CD4-positive, alpha-beta T cell treated with Interleukin-1 beta for 1 hour (primary cell): ENCODE measurements at regions not wholly inside any gene's neighbourhood (a gene's known extent, or its start where the extent isn't known, plus 50 kb on each side); places are given as distances from the start of the nearest gene placed in this dataset.
"Not testable (repeated sequence)": the region's sequence is repeated elsewhere in the genome, so short reads cannot be mapped to it uniquely, and the experiment has no call there.

Source experiments
- DNase-seq, 2 donors: peaks; one replicate each; pipeline ENCODE4 v3.0.0-alpha.2; 2020 to 2022

DNA sequence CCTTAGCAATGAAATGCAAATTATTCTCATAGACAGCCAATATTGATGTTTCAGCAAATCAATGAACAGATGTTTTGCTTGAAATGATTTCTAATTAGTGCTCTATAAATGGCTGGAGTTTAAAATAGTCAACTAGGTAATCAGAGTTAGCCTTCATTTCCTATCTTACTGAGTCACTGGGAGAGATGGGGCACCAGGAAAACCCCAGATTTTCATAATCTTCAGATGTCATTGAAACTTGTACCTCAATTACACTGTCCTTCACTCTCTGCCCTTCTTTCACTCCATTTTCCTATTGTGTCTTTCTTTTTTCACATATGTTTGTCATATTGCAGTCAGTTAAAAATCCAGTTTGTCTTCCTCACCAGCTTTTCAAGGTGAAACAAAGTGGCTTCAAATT is 92.7 kb downstream of the C12orf75 start:
- no peak for DNase-seq

DNA sequence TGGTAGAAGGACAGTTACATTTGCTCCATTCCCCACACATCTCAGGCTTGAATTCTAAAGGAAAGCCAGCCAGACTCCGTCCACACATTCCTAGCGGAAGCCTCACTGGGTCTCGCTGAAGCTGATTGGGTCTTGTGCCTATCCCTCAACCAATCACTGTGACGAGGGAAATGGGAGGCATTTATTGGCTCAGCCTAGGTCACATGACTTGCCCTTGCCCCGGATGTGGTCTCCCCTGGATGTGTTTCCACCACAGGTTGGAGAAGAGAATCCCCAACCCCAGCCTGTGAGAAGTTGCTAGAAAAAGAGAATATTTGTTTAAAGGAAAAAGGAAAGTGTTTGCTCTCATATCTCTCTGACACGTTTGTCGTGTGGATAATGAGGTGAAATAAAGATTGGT is 93.4 kb downstream of the C12orf75 start:
- no peak for DNase-seq

DNA sequence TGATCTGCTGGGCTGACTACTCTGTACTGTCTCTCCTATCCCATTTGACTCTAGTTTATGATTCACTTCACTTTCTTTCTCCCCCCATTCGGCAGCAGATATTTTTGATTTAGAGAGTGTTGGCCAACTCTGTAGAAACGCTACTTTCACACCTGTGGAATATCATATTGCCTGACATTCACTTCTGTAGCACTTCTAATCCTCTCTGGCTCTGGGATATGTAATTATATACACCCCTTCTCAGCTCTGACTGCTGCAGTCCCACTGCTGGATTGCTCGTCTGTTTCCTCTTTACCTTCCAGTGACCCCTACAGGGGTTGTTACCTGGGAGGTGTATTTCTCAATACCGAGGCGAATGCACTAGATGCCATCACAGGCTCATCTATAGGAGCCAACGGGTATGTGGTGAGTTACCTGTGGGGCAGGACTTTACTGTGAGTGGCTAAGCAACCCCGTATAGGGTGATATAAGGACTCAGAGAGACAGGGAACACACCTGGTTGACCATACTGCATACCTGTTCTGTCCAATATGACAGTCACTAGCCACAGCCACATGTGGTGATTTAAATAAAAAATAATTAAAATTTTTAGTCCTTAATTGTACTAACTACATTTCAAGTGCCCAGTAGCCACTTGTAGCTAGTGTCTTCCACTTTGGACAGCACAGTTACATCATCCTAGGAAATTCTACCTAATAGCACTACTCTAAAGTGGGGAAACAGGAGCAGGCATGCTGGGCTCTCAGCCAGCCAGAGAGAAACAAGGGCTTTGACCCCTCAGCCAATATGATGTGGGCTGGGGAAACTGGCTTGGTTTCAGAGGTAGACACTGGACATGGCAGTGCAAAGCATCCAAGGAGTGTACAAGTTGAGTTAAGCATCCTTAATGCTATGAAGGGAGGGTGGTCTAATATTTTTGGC is 95.0 kb downstream of the C12orf75 start:
- DNase-seq, result no peak

DNA sequence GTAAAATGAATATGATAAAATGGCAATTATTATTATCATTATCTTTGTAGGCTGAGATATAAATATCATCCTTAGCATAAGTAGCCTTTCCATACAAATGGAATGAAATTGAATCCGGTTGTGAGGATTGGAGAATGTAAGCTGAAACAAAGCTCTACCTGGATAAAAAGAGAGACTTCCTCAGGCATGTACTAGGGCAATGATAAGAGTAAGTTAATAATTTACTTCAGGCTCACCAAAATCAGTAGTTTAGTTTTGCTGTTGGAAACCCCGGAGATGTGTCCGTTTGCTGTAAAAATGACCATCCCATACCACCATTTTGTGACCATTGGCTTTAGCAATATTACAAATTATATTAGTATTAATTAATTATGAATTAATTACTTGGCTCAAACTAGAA is 96.3 kb downstream of the C12orf75 start:
- DNase-seq, result no peak

DNA sequence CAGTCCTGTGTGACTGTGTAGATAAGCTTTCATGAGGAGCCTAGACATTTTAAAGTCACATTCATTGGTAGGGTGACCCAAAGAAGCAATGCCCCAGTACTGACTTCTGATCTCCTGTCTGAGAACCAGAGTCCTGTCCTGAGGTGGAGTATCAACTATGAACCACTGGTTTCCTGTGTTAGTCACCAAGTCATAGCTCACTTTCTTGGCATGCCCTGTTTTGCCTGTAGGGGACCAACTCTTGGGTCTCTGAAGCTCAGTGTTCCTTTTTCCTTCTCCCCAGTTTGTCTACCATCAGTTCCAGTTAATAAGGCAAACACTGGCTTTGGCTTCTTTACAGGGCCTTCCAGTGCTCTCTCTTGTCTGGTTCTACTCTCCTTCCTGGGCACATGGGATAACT is 97.4 kb downstream of the C12orf75 start:
- DNase-seq, result no peak

DNA sequence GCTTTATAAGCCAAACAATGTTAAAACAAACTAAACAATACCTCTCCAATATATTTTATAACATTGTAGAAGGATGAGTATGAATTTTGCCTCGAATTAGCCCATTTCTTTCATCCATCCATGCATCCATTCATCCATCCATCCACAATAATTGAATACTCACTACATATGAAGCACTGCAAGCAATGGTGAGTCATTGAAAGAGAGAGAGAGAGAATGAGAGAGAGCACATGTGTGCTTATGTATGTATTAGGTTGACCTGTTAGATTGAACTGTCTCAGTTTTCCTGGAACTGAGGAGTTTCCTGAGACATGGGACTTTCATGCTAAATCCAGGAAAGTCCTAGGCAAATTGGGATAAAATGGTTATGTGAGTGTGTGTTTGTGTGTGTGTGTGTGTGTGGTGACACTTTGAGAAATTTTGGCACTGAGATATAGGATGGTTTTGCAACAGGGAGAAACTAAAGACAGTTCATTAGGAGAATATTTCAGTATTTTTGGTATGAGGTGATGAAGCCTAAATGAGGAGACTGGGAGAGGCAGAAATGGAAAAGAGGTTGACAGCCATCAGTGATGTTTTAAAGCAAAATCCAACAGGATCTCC is 98.4 kb downstream of the C12orf75 start:
- no peak for DNase-seq

DNA sequence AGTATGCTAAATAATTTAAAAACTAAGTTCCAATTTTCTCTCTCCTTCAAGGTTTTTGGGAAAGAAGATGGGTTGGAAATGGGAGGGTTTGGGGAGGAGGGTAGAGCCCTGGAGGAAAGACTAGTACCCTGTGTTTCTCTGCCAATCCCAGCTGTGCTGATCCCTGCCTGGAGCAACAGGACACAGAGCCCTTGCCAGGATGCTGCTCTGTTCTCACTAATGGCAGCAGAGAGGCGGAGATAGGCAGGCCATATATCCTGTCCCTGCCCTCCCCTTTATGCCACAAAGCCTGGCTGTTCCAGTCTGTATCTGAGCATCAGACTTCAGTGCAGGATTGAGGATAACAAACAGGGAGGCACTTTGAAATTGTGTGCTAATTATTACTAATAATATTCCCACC is 99.0 kb downstream of the C12orf75 start:
- no peak for DNase-seq

DNA sequence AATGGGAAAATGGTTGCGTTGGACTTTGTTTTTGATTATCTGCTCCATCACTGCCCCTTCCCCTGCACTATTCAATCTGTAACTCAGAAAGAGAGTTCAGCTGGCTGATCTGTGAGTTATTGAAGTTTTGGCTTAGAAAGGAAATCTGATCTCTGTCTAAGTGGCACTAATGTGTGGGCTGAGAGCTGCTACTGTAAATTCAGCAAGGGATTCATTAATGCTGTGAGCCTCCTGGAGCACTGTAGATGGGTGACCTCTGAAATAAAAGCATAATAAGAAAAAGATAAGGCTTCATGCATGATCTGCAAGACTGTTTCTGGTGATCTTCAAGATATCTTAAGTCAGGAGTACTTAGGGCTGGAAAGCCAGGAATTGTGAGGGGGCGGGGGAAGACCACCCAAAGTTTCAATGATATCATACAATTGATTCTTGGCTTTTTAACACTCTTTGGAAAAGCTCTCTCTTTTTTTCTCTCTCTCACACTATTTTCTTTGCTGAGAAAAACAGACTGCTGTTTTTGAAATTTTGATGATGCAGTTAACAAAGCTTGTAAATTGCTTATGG is 101.1 kb downstream of the C12orf75 start:
- no peak for DNase-seq

DNA sequence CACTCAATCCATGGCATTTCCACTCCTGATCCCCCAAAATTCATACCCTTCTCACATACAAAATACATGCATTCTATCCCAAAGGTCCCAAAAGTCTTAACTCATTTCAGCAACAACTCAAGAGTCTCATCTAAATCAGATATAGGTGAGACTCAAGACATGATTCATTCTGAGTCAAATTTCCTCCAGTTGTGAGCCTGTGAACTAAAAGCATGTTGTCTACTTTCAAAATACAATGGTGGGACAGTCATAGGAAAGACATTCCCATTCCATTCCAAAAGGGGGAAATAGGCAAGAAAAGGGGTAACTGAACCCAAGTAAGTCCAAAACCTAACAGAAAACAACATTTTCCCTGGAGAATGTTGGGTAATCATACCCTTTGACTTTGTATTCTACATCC is 103.3 kb downstream of the C12orf75 start:
- DNase-seq, result no peak

DNA sequence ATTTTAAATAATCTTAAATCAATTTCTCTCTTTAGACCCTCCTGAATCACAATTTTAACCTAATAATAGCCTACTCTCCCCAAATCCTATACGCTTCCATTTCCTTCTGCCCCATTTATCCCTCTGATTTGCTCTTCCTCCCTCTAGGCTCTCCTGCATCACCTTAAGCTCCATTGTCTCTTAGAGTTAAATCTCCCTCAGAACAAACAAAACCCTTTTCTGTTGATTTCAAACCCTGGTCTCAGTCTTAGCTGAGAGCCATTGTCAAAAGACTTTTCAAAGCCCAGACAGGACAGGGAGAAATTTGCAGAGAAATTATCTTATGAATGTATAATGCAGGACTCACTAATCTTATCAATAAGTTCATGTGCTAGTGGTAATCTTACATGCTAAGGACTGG is 106.1 kb downstream of the C12orf75 start:
- DNase-seq, result no peak

DNA sequence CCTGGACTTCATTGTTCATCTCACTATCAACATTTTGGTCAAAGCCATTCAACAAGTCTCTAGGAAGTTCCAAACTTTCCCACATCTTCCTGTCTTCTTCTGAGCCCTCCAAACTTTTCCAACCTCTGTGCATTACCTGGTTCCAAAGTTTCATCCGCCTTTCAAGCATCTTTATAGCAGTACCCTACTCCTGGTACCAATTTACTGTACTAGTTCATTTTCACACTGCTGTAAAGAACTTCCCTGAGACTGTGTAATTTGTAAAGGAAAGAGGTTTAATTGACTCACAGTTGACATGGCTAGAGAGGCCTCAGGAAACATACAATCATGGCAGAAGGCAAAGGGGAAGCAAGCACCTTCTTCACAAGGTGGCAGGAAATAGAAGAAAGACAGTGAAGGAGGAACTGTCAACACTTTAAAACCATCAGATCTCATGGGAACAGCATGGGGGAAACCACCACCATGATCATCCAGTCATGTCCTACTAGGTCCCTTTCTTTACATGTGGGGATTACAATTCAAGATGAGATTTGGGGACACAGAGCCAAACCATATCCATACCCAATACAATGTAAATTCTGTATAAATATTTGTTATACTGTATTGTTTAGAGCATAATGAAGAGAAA is 109.7 kb downstream of the C12orf75 start:
- no peak for DNase-seq

DNA sequence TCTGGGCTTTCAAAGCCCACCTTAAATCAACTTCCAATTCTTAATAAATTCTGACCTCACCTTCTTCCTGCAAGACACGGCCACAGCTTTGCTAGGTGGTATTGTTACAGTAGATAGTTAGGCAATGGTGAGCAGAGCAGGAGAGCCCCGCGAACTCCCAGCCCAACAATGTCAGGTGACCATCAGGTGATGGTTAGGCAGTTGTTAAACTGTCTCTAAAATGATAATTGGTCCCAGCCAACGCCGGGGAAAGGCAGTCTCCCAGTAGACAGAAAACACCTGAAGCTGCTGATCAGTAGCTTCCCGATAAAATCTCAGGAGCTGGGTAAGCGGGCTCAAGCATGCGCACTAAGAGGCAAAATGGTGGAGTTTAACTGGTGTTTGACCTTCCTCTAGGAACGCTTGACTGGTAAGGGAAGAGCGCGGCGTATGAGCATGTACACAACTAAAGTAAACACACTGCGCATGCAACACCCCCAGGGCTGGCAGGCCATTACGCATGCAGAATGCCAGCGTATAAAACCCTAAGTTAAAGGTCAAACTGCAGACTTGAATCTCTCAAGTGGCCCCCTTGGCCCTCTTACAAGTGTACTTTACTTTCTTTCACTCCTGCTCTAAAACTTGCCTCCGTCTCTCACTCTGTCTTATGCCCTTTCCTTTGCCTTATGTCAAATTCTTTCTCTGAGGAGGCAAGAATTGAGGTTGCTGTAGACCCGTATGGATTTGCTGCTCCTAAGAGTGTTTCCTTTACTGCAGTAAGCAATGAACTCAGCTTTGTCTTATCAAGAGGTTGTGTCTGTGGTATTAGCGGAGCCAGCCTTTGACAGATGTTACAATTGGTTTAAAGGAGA is 113.5 kb downstream of the C12orf75 start:
- DNase-seq, result no peak

DNA sequence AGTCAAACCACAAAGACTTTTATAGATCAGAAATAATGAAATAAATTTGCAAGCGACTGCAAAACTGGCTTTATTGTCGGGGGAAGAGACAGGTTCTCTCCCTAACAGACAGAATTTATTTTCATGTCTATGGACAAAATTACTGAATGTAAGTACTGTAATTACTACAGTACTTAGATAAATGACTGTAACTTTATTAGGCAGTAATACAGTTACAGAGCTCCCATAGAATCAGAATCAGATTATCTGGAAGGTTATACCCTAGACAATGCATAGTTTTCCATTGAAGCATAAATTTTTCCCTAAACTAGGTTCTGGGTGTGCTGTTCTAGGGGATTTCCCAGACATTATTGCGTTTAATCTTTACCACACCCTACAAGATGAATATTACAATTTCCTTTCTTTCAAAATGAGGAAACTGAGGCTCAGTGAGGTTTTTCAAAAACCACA is 114.2 kb downstream of the C12orf75 start:
- no peak for DNase-seq

DNA sequence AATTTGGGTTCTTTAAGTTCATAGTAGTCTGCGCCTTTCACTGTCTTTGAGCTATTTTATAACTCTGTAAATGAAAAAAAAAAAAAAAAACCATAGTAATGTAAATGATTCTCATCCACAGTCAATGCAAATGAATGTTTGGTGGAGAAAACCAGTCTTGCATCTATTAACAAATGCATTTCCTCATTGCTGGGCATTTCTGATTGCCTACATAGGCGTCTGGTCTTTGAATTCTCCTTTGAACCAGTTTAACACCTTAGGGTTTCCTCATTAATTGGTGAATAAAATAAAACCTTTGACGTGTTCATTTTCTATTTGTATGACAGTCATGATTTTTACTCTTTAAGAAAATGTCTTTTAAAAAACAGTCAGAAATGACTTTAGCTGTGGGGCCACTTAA is 114.8 kb downstream of the C12orf75 start:
- DNase-seq, result no peak

DNA sequence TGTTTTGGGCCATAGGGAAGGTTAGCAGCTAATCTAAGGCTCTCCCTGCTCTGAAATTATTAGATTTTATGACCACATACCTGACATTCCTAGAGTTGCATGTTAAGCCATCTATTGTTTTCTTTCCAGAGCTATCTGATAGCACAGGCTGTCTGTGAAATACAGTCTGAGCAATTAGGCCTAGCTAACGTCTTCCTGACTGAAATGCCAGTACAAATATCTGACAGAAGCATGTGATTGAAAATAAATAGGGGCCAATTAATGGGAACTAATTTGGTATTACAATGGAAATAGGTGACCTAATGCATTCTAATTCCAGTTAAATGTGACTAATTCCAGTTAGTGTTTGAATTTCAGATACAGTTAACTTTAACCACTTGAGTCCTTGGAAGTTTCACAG is 115.2 kb downstream of the C12orf75 start:
- no peak for DNase-seq

DNA sequence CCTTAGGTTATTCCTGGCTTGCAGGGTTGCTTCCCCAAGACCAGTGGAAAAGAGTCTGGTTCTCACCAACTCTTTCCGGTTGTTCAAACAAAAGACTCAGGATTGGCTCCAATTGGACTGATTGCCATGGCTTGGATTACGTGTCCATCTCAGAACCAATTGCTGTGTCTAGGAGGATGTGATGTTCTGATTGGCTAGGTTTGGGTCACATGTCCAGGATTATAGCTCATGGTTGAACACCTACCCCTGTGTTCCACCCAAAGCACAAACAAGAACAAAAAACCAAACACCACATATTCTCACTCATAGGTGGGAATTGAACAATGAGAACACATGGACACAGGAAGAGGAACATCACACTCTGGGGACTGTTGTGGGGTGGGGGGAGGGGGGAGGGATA is 116.0 kb downstream of the C12orf75 start:
- DNase-seq, result not testable (repeated sequence)

DNA sequence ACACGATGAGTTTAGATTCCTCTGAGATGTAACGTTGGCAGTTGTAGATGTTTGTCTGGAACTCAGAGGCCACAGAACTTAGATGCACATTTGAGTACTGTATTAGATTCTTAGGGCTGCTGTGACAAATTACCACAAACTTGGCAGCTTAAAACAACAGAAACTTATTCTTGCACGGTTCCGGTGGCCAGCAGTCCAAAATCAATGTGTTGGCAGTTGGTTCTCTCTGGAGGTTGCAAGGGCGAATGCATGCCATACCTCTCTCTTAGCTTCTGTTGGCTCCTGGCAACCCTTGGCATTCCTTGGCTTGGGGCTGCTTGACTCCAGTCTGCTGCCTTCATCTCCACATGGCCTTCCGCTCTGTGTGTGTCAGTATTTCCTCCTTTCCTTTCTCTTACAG is 118.9 kb downstream of the C12orf75 start:
- DNase-seq, result no peak

DNA sequence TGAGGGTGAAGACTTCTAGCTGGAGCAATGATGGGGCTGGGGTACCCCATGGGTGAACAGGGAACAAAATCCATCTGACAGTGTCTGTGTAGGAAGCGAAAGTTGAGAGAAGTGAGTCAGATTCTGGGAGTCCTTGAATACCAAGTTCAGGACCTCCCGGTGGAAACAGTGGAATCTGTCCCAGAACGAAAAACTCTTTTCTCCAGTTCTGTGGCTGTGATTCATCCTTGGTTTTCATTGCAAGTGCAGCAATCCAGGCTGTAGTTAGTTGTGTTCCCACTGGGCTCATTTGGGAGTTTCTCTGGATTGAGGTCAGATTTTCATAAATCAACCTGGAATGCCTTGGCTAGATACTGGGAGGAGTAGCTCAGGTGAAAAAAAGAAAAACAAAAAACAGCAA is 120.7 kb downstream of the C12orf75 start:
- DNase-seq, result no peak

DNA sequence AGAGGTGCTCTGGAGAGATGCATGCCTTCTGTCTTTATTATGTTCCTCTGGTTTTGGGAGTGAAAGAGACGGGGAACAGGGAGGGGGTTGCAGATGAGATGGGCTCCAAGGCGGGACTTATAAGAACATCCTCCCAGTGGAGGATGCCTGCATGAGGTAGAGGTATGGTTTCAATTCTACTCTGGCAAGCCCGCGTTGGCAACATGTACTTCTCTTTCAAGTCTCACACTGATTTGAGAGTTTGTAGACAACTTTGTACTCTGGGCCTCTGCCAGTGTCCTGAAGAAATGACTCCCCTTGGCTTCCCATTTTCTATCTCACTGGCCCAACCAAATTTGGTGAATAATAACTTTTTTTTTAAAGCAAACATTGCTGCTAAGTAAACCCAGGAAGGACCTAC is 121.3 kb downstream of the C12orf75 start:
- no peak for DNase-seq

DNA sequence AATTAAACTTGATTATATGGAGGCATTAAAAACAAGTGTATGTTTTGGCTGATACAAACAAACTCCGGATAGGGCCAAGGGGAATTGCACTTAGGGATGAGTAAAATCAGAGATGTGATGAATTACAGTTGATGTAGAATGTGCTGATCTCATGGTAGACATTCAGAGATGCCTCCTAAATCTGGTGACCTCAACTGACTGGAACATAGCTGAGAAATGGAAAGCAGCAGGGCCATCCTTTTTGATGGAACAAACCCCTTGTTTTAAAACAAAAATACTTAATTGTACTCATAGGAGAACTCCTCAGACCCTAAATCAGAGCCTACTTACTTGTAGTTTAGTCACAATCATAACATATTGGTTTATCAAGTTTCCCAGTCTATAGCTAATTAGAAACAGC is 122.8 kb downstream of the C12orf75 start:
- DNase-seq, result no peak

DNA sequence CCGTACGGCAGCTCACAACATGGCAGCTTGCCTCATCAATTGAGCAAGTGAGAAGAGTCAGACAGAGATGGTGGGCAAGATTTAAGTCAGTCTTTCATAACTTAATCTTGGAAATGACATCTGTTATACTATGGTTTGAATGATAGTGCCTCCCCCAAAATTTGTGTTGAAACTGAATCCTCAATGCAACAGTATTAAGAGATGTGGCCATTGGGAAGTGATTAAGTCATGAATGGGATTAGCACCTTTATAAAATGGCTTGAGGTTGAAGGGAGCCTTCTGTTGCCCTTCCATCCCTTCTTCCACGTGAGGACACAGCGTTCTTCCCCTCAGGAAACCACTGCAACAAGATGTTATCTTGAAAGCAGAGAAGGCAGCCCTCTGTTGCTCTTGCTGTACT is 124.2 kb downstream of the C12orf75 start:
- no peak for DNase-seq

DNA sequence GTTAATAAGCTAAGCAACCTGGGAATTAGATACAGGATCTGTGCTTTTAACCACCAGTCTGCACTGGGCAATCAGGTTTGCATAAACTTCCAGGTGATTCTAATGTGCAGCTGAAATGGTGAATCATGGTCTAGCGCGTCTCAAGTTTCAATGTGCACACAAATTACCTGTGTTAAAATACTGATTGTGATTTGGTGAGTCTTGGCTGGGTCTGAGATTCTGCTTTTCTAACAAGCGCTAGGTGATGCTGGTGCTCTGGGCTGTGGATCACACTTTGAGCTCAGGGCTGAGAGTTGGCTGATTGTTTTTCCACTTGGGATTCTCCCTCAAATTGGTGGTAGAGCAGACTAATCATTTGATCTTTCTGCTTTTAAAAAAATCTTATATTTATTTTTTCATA is 124.8 kb downstream of the C12orf75 start:
- DNase-seq, result no peak

DNA sequence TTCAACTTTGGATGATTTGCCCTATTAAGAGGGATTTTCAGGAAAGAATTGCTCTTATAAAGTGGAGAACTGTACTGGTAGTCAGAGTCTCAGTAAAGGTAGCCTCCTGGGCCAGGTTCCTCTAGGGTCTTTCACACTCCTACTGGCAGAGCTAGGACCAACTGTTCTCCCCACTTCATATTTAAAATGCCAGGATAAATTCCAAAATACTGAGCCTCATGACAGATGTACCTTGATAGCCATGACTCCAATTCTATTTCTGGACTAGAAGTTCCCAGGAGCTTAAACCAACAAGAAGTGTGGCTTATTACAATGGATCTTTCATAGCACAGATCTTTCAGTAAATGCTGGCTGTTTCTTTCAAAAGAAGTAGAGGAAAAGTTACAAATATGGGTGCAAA is 126.5 kb downstream of the C12orf75 start:
- no peak for DNase-seq
